HG02623 (cell line): ENCODE measurements at regions not wholly inside any gene's neighbourhood (a gene's known extent, or its start where the extent isn't known, plus 50 kb on each side); places are given as distances from the start of the nearest gene placed in this dataset.

Experiments used
- ATAC-seq: cut with Tn5 transposase; IDR thresholded peaks from one replicate; pipeline ENCODE4 v1.9.1; 2021; ENCODE audit warnings: moderate library complexity; ENCODE audit not compliant: unreplicated experiment

- no peak for ATAC-seq
Measured at GRCh38 chr10:128936392-128936791, 530.6 kb upstream of the MGMT start.

- ATAC-seq = no peak
Measured at GRCh38 chr10:128938558-128938957, 528.5 kb upstream of the MGMT start.

GRCh38 chr10:128940081-128940480 is 527.0 kb upstream of the MGMT start:
- ATAC-seq = no peak

GRCh38 chr10:128943111-128943510 is 523.9 kb upstream of the MGMT start:
- ATAC-seq = no peak

- no peak for ATAC-seq
Measured at GRCh38 chr10:128945398-128945797, 521.6 kb upstream of the MGMT start.

- no peak for ATAC-seq
Measured at GRCh38 chr10:128950159-128950915, 516.7 kb upstream of the MGMT start.

- ATAC-seq = no peak
Measured at GRCh38 chr10:128950916-128951275, 516.1 kb upstream of the MGMT start.

GRCh38 chr10:128952856-128953255 is 514.2 kb upstream of the MGMT start:
- no peak for ATAC-seq

- ATAC-seq = no peak
Measured at GRCh38 chr10:128956149-128956548, 510.9 kb upstream of the MGMT start.

GRCh38 chr10:128957221-128957620 is 509.8 kb upstream of the MGMT start:
- no peak for ATAC-seq

GRCh38 chr10:128958834-128959690 is 508.0 kb upstream of the MGMT start:
- ATAC-seq = no peak

- no peak for ATAC-seq
Measured at GRCh38 chr10:128959746-128960145, 507.3 kb upstream of the MGMT start.

- ATAC-seq = no peak
Measured at GRCh38 chr10:128960517-128960916, 506.5 kb upstream of the MGMT start.

- no peak for ATAC-seq
Measured at GRCh38 chr10:128962182-128962581, 504.9 kb upstream of the MGMT start.

- no peak for ATAC-seq
Measured at GRCh38 chr10:128963211-128964099, 503.6 kb upstream of the MGMT start.

GRCh38 chr10:128964100-128964403 is 503.0 kb upstream of the MGMT start:
- ATAC-seq = no peak

- ATAC-seq = no peak
Measured at GRCh38 chr10:128967980-128968756, 498.9 kb upstream of the MGMT start.

- no peak for ATAC-seq
Measured at GRCh38 chr10:128969551-128969950, 497.5 kb upstream of the MGMT start.

GRCh38 chr10:128971374-128972035 is 495.5 kb upstream of the MGMT start:
- ATAC-seq = no peak

- ATAC-seq = no peak
Measured at GRCh38 chr10:128972036-128972405, 495.0 kb upstream of the MGMT start.
